Body of pancreas (tissue), 4 donors: ENCODE measurements at regions not wholly inside any gene's neighbourhood (a gene's known extent, or its start where the extent isn't known, plus 50 kb on each side); places are given as distances from the start of the nearest gene placed in this dataset.

ENCODE experiments used
- POLR2A ChIP-seq, 3 donors: fragments of 450-650 bp; IDR thresholded peaks; one replicate each; pipeline ENCODE4 v1.6.1; 2016; ENCODE audit warnings: antibody characterized with exemption in 3 of 3, mild to moderate bottlenecking in 2 of 3
- TF ChIP-seq, protein P1 (sequence below), 7 experiments: fragments of 450-650 bp in 4 of 7; fragments of 200-600 bp in 3 of 7; sonication (generic) in 3 of 7; IDR thresholded peaks; one replicate each; pipeline ENCODE4 v1.5.1; 2016 to 2019; ENCODE audit warnings: antibody characterized with exemption in 7 of 7

DNA sequence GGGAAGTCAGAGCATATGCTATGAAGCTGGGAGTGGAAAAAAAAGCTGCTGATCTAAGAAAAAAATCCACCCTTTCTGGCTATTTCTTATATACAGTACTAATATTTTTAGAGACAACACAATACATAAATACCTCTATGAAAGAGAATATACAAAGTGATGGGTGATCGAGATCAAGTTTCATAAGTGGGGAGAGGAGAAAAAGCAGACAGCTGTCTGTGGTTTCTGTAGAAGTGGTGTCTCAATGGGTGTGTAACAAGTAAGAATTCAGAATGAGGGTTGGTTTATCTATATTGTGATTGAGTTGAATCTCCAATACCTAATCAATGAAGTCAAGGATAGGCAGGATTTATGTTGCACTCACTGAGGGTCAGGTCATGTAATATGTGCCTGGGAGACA, 191.0 kb downstream of the HNMT start:
- TF ChIP-seq, protein P1, sequence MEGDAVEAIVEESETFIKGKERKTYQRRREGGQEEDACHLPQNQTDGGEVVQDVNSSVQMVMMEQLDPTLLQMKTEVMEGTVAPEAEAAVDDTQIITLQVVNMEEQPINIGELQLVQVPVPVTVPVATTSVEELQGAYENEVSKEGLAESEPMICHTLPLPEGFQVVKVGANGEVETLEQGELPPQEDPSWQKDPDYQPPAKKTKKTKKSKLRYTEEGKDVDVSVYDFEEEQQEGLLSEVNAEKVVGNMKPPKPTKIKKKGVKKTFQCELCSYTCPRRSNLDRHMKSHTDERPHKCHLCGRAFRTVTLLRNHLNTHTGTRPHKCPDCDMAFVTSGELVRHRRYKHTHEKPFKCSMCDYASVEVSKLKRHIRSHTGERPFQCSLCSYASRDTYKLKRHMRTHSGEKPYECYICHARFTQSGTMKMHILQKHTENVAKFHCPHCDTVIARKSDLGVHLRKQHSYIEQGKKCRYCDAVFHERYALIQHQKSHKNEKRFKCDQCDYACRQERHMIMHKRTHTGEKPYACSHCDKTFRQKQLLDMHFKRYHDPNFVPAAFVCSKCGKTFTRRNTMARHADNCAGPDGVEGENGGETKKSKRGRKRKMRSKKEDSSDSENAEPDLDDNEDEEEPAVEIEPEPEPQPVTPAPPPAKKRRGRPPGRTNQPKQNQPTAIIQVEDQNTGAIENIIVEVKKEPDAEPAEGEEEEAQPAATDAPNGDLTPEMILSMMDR (IDR thresholded peaks at IDR 0.05) = no peak
- no peak for TF ChIP-seq POLR2A (IDR thresholded peaks at IDR 0.05)
